ENCODE measurements at regions not wholly inside any gene's neighbourhood (a gene's known extent, or its start where the extent isn't known, plus 50 kb on each side); places are given as distances from the start of the nearest gene placed in this dataset.

DNA sequence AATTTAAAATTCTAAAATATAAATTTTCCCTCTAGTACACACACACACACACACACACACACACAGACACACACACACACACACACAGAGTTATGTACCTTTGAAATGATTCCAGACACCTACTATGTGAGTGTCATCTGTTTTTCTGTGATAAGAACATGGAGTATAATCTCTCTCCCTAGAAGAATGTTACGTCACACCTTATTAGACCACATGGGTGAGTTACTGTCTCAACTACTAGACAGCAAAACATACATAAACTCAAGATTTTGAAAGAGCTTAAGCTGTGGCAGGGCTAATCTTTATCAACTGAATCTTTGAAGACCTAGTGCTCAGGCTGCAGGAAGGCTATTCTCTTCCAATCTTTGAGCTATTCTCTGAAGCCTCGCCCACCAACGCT lies 385.9 kb upstream of the BCHE start:
- no peak for DNase-seq
- in situ Hi-C loops (cut with MboI; ENCODE audit: low pct_unique_long_range_greater_than_20kb, low sequenced_read_pairs), result no loop called here

DNA sequence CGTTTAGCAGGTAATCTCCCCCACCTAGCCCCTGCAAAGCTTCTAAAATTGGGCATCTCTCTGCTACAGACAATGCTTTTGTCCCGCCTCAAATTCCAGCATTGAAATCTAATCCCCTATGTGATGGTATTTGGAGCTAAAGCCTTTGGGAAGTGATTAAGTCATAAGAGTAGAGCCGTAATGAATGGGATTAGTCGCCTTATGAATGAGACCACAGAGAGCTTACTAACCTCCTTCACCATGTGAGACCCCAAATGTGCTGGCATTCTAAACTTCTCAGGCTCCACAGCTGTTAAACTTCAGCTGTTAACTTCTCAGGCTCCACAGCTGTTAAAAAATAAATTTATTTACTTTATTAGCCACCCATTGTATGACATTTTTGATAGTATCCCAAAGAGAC lies 374.2 kb upstream of the BCHE start:
- no peak for DNase-seq
- in situ Hi-C loops (cut with MboI; ENCODE audit: low pct_unique_long_range_greater_than_20kb, low sequenced_read_pairs), result no loop called here

DNA sequence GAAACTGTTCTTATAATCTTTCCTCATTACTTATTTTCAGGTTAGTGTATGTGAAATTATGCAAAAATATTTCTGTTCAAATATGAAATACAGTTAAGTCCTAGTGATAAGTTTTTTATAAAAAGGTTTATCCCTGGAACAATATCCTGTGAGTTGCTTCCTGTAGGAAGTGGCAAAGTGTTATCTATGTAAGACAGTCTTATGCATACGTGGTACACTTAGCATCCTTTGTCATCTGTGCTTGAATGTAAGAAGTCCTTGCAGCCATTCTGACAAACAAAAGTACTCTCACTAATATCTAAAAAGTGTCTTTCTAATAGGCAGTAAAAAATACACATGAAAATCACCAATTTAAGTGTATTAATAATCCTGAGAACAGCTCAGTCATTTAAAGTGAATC lies 372.5 kb upstream of the BCHE start:
- DNase-seq, result no peak
- in situ Hi-C loops (cut with MboI; ENCODE audit: low pct_unique_long_range_greater_than_20kb, low sequenced_read_pairs), result no loop called here

DNA sequence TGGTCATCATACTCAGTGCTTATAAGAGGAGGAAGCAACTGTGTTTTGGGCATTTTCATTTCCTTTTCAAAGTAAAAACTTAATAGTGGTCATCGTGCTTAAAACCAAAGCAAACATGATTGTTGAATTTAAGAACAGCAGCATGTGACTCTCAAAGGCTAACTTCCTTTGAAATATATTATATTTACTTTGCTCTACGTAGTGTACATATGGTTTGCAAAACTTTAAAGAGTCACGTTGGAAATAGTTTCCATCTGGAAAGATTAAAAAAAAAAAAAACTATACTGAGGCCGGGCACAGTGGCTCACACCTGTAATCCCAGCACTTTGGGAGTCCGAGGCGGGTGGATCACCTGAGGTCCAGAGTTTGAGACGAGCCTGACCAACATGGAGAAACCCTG lies 367.9 kb upstream of the BCHE start:
- in situ Hi-C loops (cut with MboI; ENCODE audit: low pct_unique_long_range_greater_than_20kb, low sequenced_read_pairs), result no loop called here
- DNase-seq, result no peak

DNA sequence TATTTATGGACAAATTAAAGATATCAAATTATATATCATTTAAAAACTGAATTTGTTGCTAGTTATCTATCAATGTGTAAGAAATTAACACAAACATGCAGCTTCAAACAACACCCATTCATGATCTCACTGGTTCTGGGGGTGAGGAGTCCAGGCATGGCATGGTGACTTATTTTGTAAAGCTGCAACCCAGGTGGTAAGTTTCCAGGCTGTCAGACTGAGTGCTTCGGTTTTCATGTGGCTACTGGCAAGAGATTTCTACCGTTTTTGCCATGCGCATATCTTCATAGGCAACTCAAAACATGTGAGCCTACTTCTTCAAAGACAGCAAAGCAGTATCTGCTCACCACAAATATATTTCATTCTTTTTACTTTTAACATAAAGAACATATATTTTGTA lies 364.3 kb upstream of the BCHE start:
- in situ Hi-C loops (cut with MboI; ENCODE audit: low pct_unique_long_range_greater_than_20kb, low sequenced_read_pairs), result no loop called here

DNA sequence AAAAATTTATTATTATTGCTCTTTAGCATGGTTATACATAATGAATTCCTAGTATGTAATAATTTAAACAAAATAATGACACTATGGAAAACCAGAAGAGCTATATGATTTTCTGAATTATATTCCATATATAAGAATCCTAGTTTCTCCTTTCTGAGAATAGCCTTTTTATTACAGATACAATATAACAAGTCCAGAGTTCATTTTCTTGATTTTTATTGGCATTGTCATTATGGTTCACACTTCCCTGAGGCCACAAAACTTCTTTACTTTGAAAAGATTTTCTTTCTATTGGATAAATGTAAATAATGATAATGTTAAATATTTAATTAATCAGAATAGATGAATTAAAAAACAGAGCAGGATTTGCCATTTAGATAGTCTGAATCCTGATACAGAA lies 362.3 kb upstream of the BCHE start:
- in situ Hi-C loops (cut with MboI; ENCODE audit: low pct_unique_long_range_greater_than_20kb, low sequenced_read_pairs), result no loop called here
- DNase-seq, result no peak

More for the DNA sequence above, 364.3 kb upstream of the BCHE start:
- no peak for DNase-seq

DNA sequence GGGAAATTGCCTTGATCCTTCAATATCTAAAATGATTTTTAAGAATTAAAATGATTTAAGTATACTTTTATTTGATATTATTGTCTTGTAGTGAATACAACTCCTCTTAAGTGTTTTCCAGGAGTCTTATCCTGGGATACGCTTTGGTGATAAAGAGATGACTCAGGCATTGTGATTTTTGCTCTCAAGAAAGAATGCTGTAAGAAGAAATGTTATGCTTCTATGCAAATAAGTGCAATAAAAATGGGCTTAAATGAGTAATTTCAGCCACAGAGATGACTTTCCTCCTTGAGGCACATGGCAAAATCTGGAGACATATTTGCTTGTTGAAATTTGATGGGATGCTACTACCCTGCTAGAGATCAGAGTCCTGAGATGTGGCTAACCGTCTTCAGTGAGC lies 358.6 kb upstream of the BCHE start:
- no peak for DNase-seq
- in situ Hi-C loops (cut with MboI; ENCODE audit: low pct_unique_long_range_greater_than_20kb, low sequenced_read_pairs), result no loop called here

DNA sequence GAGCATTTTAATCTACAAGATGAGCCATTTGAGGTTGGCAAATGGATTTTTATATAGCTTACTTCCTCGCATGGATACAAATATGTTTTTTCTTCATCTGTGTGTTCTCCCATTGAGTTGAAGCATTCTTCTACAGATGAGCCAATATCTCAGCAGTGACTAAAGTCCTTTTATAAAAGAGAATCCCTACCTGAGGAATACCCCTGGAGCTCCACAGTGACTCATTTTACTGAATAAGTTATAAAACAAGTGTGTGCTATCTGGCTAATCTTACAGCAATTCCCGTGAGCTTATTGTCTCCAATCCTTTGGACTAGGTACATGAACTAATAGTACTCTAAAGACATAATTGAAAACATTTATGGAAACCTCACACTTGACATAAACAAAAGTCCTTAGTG lies 354.2 kb upstream of the BCHE start:
- in situ Hi-C loops (cut with MboI; ENCODE audit: low pct_unique_long_range_greater_than_20kb, low sequenced_read_pairs), result no loop called here
- DNase-seq, result no peak

DNA sequence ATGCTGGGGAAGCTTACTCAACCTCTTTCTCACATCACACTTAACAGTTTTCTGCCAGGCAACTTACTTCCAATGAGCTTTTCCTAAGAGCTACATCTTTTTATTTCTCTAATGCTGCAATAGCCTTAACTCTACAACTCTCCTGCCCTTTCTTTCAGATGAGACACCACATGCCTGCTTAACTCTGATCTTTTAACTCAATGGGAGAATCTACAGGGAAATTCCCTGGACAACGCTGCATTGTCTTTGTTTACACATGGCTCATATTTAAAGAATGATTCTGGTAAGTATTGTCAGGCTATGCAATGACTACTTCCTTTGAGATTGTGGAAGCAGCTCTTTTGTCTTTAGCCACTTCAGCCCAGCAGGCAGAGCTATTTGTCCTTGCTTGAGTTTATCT lies 353.1 kb upstream of the BCHE start:
- no peak for DNase-seq
- in situ Hi-C loops (cut with MboI; ENCODE audit: low pct_unique_long_range_greater_than_20kb, low sequenced_read_pairs), result no loop called here

DNA sequence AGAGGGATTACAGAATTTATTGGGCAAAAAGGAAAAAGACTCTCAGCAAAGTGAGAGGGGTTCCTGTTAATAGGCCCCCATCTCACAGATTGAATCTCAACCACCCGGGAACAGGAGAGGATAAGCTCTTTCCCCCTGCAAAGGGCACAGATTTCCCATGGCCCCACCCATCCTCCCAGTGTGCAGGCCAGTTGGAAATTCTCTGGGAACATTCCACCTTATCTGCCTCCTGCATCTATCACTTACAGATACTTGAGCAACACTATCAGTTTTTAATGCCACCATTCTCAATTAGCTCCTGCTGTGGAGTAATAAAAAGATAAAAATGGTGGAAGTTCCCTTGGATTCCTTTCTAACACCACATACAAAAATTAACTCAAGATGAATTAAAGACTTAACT lies 350.0 kb upstream of the BCHE start:
- no peak for DNase-seq
- in situ Hi-C loops (cut with MboI; ENCODE audit: low pct_unique_long_range_greater_than_20kb, low sequenced_read_pairs), result no loop called here

DNA sequence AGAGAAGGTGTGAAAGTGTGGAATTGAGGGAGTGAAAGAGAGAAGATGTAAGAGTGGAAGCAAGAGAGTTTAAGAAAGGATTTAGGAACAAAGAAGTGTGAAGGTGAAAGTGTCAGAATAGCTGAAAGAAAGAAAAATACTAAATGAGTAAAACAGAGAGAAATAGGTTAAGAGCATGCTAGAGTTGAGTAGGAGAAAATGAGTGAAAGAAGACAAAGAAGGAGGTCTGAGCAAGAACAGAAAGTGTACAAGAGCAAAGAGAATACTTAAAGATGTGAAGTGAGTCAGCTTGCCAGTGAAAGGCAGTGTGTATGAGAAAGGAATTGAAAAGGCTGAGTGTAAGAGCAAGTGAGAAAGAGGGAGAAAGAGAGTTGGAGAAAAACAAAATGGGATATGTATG lies 348.8 kb upstream of the BCHE start:
- DNase-seq, result no peak
- in situ Hi-C loops (cut with MboI; ENCODE audit: low pct_unique_long_range_greater_than_20kb, low sequenced_read_pairs), result no loop called here

DNA sequence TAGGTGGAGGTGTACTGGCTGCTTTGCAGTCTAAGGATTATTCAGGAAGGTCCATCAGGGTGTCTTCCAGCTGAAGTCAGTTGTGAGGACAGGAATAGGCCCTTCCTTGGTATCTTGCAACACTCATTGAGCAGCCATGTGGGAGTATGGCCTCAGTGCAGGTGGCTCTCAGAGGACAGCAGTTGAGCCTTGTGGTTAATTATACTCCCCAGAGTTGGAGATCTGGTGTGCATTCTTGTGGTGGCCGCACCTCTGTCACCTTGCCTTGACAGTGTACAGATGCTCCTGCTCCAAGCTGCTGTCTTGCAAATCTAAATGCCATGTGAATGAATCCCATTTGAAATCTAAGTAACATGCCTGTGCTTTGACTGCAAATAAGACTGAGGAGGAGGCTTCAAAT lies 339.9 kb upstream of the BCHE start:
- no peak for DNase-seq
- in situ Hi-C loops (cut with MboI; ENCODE audit: low pct_unique_long_range_greater_than_20kb, low sequenced_read_pairs), result no loop called here

DNA sequence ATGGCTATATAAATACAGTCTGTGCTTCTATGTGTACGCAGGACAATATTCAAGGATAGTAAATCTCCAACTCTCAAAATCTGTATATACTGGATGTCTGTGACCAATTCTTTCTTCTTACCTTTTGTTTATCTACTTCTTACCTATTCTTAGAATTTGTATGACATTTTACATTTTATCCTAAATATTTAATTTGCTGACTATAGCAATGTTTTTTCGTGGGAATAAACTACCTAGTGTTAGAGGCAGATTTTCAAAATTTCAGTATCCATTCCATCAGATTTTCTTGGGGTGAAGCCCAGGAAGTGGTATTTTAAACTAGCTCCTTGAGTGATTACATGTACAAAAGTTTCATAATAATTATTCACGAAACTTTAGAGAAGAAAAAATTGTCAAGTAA lies 334.5 kb upstream of the BCHE start:
- DNase-seq, result no peak
- in situ Hi-C loops (cut with MboI; ENCODE audit: low pct_unique_long_range_greater_than_20kb, low sequenced_read_pairs), result no loop called here

DNA sequence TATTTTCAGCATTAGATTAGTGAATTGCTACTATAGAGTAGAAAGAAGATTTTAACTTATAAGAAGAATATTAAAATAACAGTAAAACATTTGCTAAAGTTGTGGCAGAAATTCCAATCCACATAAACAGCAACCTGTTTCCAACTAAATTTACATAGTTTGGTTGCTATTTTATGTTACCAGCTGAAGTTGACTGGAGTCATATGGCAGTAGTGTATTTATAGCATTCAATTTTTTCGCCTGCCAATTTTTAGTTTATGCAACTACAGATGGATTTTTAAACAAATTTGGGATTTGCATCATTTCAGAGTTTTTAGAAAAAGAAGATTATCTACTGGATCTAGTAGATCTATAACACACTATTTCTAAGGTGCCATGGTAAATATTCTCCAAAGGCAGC lies 332.5 kb upstream of the BCHE start:
- in situ Hi-C loops (cut with MboI; ENCODE audit: low pct_unique_long_range_greater_than_20kb, low sequenced_read_pairs), result no loop called here

DNA sequence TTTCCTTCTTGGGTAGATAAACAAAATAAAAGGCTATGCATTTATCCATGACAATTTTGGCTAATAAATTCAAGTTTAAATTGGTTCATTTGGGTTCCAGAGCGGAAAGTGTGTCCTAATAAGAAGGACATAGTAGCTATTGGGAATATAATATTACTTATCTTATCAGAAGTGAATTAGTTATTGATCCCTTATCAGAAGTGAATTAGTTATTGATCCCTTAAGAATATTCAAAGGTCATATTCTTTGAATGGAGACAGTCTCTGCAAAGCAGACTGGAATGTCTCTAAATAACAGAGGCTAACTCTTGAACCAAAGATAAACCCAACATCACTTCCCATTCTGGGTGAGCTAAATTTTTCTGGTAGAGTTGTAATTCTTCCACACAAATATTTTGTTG lies 290.7 kb upstream of the BCHE start:
- in situ Hi-C loops (cut with MboI; ENCODE audit: low pct_unique_long_range_greater_than_20kb, low sequenced_read_pairs), result no loop called here
- DNase-seq, result no peak

More for the DNA sequence above, 332.5 kb upstream of the BCHE start:
- no peak for DNase-seq

DNA sequence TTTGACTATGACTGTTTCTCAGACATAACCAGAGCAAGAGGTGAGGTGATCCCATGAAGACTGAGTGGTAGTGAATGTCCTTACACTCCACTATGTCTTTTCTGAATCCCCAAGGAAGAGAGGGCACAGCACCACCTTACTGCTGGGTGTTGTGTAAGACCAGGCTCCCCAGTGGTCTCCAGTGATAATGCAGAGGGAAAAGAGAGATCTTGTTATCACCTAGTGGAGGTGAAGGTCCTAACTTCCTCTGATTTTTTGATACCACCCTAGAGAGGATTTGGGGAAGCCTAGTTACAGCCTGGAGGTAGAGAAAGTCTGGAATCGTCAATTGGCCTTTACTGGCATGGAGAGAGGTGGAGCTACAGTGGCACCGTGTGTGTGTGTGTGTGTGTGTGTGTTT lies 288.0 kb upstream of the BCHE start:
- no peak for DNase-seq
- in situ Hi-C loops (cut with MboI; ENCODE audit: low pct_unique_long_range_greater_than_20kb, low sequenced_read_pairs), result no loop called here

DNA sequence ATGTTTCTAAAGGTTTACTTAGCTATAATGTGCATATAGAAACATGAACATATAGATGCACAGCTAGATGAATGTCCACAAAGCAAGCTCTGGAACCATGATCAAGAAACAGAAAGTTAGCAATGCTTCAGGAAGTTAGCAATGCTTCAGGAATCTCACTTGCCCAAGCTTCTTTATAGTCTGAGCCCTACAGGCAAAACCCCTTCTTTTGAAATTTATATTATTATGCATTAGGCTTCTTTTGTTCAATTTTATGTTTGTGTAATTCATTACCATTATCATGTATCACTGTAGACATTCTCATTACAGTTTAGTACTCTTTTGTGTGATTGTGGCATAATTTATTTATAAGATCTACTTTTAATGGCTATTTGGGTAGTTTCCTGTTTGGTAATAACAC lies 286.4 kb upstream of the BCHE start:
- no peak for DNase-seq
- in situ Hi-C loops (cut with MboI; ENCODE audit: low pct_unique_long_range_greater_than_20kb, low sequenced_read_pairs), result no loop called here

DNA sequence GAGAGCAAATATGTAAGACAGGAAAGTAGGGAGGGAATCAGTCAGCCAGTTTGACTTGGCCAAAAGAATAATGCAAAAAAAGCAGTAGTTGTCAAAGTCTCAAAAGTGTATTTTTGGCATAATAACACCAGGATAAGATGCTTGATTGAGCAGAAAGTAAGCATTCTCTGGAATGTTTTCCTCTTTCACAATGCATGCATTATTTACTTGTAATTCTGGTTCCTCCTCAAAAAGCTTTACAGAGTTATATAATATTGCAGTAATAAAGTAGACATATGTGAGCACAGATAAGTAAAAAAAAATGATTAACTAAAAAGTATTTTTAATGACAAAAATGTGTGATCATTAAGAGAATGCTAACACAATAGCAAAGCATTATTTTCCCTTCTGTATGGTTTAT lies 285.9 kb upstream of the BCHE start:
- in situ Hi-C loops (cut with MboI; ENCODE audit: low pct_unique_long_range_greater_than_20kb, low sequenced_read_pairs), result no loop called here
- DNase-seq, result no peak

DNA sequence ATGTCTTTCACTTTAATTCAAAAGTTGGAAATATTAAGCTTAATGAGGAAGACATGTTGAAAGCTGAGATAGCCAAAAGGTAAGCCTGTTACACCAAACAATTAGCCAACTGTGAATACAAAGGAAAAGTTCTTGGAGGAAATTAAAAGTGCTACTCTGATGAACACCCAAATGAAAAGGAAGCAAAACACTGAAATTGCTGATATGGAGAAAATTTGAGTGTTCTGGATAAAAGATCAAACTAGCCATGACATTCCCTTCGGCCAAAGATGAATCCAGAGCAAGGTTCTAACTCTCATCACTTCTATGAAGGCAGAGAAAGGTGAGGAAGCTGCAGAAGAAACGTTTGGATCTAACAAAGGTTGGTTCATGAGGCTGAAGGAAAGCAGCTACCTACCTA lies 280.8 kb upstream of the BCHE start:
- no peak for DNase-seq
- in situ Hi-C loops (cut with MboI; ENCODE audit: low pct_unique_long_range_greater_than_20kb, low sequenced_read_pairs), result no loop called here

DNA sequence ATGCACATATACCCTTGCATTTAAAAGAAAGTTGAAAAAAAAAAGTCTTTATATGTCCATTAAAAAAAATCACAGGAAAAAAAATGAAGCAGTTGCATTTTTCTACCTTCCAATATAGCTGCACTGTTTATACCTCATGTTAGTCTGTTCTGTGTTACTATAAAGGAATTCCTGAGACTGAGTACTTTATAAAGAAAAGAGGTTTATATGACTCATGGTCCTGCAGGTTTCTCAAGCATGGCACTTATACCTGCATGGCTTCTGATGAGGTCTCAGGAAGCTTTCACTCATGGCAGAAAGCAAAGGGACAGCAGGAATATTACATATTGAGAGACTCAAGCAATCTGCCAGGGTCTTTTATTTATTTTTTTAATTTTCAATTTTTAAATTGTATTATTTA lies 277.2 kb upstream of the BCHE start:
- no peak for DNase-seq
- in situ Hi-C loops (cut with MboI; ENCODE audit: low pct_unique_long_range_greater_than_20kb, low sequenced_read_pairs), result no loop called here

DNA sequence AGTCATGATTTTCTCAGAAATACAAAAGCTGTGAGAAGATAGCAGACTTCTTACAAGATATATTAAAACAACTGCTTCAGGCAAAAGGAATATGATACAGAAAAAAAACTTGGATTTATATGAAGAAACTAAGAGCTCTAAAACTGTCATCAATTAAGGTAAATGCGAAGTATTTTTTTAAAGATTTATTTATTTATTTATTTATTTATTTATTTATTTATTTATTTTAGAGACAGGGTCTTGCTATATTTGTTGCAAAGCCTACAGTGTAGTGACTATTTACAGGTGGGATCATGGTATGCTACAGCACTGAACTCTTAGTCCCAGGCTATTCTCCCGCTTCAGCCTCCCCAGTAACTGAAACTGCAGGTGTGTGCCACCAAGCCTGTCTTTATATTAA lies 274.3 kb upstream of the BCHE start:
- no peak for DNase-seq
- in situ Hi-C loops (cut with MboI; ENCODE audit: low pct_unique_long_range_greater_than_20kb, low sequenced_read_pairs), result no loop called here

DNA sequence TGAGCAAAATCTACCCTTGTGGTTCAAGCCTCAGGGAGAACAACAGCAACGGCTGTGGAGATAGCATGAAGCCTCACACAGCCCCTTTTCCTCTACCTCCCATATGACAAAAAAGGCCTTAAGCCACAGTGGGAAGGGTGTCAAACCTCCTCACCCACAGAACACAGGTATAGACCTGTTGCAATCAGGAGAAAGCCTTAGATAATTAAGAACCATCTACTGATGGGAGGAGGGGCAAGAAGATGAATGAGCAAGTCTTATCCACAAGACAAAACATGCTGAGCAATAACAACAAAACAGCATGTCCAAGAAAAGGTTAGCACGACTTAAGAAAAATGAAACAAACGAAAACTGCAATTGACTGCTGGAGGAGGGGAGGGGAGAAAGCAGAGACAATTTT lies 272.9 kb upstream of the BCHE start:
- in situ Hi-C loops (cut with MboI; ENCODE audit: low pct_unique_long_range_greater_than_20kb, low sequenced_read_pairs), result no loop called here
- no peak for DNase-seq

Measured in KBM-7 (cell line).